ENCODE measurements at regions not wholly inside any gene's neighbourhood (a gene's known extent, or its start where the extent isn't known, plus 50 kb on each side); places are given as distances from the start of the nearest gene placed in this dataset.

DNA sequence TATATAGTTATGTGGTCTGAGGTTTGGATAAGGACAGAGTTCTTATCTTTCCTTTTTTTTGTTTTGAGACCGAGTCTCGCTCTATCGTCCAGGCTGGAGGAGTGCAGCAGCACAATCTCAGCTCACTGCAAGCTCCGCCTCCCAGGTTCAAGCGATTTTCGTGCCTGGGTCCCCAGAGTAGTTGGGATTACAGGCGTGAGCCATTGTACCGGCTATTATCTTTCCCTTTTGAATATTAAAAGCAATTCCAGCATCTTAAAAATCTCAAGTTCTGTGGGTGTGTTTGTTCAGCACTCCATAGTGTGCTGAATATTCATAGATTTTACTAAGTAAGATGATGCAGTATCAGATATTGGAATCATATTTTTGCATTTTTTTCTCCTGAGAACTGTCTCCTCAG, 404.4 kb upstream of the RGS6 start:
- TF ChIP-seq, protein P1, sequence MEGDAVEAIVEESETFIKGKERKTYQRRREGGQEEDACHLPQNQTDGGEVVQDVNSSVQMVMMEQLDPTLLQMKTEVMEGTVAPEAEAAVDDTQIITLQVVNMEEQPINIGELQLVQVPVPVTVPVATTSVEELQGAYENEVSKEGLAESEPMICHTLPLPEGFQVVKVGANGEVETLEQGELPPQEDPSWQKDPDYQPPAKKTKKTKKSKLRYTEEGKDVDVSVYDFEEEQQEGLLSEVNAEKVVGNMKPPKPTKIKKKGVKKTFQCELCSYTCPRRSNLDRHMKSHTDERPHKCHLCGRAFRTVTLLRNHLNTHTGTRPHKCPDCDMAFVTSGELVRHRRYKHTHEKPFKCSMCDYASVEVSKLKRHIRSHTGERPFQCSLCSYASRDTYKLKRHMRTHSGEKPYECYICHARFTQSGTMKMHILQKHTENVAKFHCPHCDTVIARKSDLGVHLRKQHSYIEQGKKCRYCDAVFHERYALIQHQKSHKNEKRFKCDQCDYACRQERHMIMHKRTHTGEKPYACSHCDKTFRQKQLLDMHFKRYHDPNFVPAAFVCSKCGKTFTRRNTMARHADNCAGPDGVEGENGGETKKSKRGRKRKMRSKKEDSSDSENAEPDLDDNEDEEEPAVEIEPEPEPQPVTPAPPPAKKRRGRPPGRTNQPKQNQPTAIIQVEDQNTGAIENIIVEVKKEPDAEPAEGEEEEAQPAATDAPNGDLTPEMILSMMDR (conservative IDR thresholded peaks at IDR 0.05; ENCODE audit: low read depth in 2 of 2), result no peak
- TF ChIP-seq EZH2 (IDR thresholded peaks at IDR 0.05; ENCODE audit: low read depth, unreplicated experiment), result no peak
- TF ChIP-seq, protein P2, sequence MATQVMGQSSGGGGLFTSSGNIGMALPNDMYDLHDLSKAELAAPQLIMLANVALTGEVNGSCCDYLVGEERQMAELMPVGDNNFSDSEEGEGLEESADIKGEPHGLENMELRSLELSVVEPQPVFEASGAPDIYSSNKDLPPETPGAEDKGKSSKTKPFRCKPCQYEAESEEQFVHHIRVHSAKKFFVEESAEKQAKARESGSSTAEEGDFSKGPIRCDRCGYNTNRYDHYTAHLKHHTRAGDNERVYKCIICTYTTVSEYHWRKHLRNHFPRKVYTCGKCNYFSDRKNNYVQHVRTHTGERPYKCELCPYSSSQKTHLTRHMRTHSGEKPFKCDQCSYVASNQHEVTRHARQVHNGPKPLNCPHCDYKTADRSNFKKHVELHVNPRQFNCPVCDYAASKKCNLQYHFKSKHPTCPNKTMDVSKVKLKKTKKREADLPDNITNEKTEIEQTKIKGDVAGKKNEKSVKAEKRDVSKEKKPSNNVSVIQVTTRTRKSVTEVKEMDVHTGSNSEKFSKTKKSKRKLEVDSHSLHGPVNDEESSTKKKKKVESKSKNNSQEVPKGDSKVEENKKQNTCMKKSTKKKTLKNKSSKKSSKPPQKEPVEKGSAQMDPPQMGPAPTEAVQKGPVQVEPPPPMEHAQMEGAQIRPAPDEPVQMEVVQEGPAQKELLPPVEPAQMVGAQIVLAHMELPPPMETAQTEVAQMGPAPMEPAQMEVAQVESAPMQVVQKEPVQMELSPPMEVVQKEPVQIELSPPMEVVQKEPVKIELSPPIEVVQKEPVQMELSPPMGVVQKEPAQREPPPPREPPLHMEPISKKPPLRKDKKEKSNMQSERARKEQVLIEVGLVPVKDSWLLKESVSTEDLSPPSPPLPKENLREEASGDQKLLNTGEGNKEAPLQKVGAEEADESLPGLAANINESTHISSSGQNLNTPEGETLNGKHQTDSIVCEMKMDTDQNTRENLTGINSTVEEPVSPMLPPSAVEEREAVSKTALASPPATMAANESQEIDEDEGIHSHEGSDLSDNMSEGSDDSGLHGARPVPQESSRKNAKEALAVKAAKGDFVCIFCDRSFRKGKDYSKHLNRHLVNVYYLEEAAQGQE (IDR thresholded peaks at IDR 0.05; ENCODE audit: unreplicated experiment), result no peak
- TF ChIP-seq POLR2AphosphoS5 (IDR thresholded peaks at IDR 0.05; ENCODE audit: low read depth), result no peak
- no peak for TF ChIP-seq ZNF114 (CRISPR knock-in tag; IDR thresholded peaks at IDR 0.05)
- TF ChIP-seq, protein P3, sequence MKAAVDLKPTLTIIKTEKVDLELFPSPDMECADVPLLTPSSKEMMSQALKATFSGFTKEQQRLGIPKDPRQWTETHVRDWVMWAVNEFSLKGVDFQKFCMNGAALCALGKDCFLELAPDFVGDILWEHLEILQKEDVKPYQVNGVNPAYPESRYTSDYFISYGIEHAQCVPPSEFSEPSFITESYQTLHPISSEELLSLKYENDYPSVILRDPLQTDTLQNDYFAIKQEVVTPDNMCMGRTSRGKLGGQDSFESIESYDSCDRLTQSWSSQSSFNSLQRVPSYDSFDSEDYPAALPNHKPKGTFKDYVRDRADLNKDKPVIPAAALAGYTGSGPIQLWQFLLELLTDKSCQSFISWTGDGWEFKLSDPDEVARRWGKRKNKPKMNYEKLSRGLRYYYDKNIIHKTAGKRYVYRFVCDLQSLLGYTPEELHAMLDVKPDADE (IDR thresholded peaks at IDR 0.05), result no peak
- TF ChIP-seq EZH2phosphoT487 (IDR thresholded peaks at IDR 0.05; ENCODE audit: unreplicated experiment), result no peak
- no peak for TF ChIP-seq CREB1 (CRISPR knock-in tag; IDR thresholded peaks at IDR 0.05; ENCODE audit: low read depth)
- TF ChIP-seq ZNF331 (CRISPR knock-in tag; IDR thresholded peaks at IDR 0.05; ENCODE audit: low read depth), result no peak
- TF ChIP-seq NANOG (IDR thresholded peaks at IDR 0.05; ENCODE audit: borderline replicate concordance), result no peak
- no peak for TF ChIP-seq JUNB (IDR thresholded peaks at IDR 0.05; ENCODE audit: unreplicated experiment)
- TF ChIP-seq STAT1 (IDR thresholded peaks at IDR 0.05; ENCODE audit: unreplicated experiment), result no peak
- TF ChIP-seq, protein P4, sequence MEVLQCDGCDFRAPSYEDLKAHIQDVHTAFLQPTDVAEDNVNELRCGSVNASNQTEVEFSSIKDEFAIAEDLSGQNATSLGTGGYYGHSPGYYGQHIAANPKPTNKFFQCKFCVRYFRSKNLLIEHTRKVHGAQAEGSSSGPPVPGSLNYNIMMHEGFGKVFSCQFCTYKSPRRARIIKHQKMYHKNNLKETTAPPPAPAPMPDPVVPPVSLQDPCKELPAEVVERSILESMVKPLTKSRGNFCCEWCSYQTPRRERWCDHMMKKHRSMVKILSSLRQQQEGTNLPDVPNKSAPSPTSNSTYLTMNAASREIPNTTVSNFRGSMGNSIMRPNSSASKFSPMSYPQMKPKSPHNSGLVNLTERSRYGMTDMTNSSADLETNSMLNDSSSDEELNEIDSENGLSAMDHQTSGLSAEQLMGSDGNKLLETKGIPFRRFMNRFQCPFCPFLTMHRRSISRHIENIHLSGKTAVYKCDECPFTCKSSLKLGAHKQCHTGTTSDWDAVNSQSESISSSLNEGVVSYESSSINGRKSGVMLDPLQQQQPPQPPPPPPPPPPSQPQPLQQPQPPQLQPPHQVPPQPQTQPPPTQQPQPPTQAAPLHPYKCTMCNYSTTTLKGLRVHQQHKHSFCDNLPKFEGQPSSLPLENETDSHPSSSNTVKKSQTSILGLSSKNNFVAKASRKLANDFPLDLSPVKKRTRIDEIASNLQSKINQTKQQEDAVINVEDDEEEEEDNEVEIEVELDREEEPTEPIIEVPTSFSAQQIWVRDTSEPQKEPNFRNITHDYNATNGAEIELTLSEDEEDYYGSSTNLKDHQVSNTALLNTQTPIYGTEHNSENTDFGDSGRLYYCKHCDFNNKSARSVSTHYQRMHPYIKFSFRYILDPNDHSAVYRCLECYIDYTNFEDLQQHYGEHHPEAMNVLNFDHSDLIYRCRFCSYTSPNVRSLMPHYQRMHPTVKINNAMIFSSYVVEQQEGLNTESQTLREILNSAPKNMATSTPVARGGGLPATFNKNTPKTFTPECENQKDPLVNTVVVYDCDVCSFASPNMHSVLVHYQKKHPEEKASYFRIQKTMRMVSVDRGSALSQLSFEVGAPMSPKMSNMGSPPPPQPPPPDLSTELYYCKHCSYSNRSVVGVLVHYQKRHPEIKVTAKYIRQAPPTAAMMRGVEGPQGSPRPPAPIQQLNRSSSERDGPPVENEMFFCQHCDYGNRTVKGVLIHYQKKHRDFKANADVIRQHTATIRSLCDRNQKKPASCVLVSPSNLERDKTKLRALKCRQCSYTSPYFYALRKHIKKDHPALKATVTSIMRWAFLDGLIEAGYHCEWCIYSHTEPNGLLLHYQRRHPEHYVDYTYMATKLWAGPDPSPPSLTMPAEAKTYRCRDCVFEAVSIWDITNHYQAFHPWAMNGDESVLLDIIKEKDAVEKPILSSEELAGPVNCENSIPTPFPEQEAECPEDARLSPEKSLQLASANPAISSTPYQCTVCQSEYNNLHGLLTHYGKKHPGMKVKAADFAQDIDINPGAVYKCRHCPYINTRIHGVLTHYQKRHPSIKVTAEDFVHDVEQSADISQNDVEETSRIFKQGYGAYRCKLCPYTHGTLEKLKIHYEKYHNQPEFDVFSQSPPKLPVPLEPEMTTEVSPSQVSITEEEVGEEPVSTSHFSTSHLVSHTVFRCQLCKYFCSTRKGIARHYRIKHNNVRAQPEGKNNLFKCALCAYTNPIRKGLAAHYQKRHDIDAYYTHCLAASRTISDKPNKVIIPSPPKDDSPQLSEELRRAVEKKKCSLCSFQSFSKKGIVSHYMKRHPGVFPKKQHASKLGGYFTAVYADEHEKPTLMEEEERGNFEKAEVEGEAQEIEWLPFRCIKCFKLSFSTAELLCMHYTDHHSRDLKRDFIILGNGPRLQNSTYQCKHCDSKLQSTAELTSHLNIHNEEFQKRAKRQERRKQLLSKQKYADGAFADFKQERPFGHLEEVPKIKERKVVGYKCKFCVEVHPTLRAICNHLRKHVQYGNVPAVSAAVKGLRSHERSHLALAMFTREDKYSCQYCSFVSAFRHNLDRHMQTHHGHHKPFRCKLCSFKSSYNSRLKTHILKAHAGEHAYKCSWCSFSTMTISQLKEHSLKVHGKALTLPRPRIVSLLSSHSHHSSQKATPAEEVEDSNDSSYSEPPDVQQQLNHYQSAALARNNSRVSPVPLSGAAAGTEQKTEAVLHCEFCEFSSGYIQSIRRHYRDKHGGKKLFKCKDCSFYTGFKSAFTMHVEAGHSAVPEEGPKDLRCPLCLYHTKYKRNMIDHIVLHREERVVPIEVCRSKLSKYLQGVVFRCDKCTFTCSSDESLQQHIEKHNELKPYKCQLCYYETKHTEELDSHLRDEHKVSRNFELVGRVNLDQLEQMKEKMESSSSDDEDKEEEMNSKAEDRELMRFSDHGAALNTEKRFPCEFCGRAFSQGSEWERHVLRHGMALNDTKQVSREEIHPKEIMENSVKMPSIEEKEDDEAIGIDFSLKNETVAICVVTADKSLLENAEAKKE (CRISPR knock-in tag; IDR thresholded peaks at IDR 0.05), result no peak

Data from GM23338 (cell line).